SU-DHL-6 (cell line): ENCODE measurements at regions not wholly inside any gene's neighbourhood (a gene's known extent, or its start where the extent isn't known, plus 50 kb on each side); places are given as distances from the start of the nearest gene placed in this dataset.

ENCODE experiments used
- CTCF ChIP-seq: fragments of 200-600 bp; sonication (generic); IDR thresholded peaks from one replicate; pipeline ENCODE4 v1.5.1; 2017; ENCODE audit warnings: antibody characterized with exemption, mild to moderate bottlenecking, low read length, moderate library complexity; ENCODE audit not compliant: insufficient read depth, poor library complexity, severe bottlenecking
- EZH2phosphoT487 ChIP-seq: fragments of 200-600 bp; sonication (generic), shearing (Covaris generic); conservative IDR thresholded peaks from 2 replicates; pipeline ENCODE4 v1.6.1; 2018; ENCODE audit warnings: mild to moderate bottlenecking, antibody characterized with exemption, low read length, moderate library complexity, mixed read lengths

- no peak for TF ChIP-seq CTCF
- TF ChIP-seq EZH2phosphoT487: no peak
These were observed 63.3 kb upstream of the PAXBP1 start for GRCh38 chr21:32834916-32835235.
